ENCODE measurements at regions not wholly inside any gene's neighbourhood (a gene's known extent, or its start where the extent isn't known, plus 50 kb on each side); places are given as distances from the start of the nearest gene placed in this dataset.
"Not testable (repeated sequence)": the region's sequence is repeated elsewhere in the genome, so short reads cannot be mapped to it uniquely, and the experiment has no call there.

GRCh38 chr7:136117539-136117938 lies 140.4 kb upstream of the MTPN start:
- H4K20me1 ChIP-seq (ENCODE audit: insufficient read depth, low read length): no peaks in the 10 kb centered on the region
- H3K9ac ChIP-seq (ENCODE audit: low read length): no peak overlapping the region
- Mint-ChIP-seq H3K27ac (ENCODE audit: unreplicated experiment) (no peak overlapping the region), H3K36me3 (ENCODE audit: low read depth, unreplicated experiment) (no peaks in the 10 kb centered on the region), H3K9me3 (ENCODE audit: unreplicated experiment) (peaks cover 2% of the 10 kb centered on the region), H3K4me3 (ENCODE audit: unreplicated experiment) (no peak overlapping the region), H3K4me1 (ENCODE audit: low read depth, unreplicated experiment) (no peaks in the 10 kb centered on the region), H3K27me3 (ENCODE audit: low read depth, unreplicated experiment) (peaks cover 2% of the 10 kb centered on the region)
- no peak for FAIRE-seq
- H3K27me3 ChIP-seq (ENCODE audit: insufficient read depth, low read length): no peaks in the 10 kb centered on the region
- no peak overlapping the region for H3K4me3 ChIP-seq (ENCODE audit: insufficient read depth, low read depth, low read length)
- no peaks in the 10 kb centered on the region for H3K9me3 ChIP-seq (ENCODE audit: insufficient read depth, low read depth, low read length)
- no peak overlapping the region for H3K27ac ChIP-seq (ENCODE audit: low read depth, low read length)
- no peak for DNase-seq (ENCODE audit: low read depth)
- TF ChIP-seq CTCF (IDR thresholded peaks at IDR 0.05; ENCODE audit: insufficient read depth, low read depth, low read length) (no peak), EZH2 (IDR thresholded peaks at IDR 0.05; ENCODE audit: insufficient read depth, low read length) (no peak)
- H3K4me1 ChIP-seq (ENCODE audit: insufficient read depth, low read length): no peaks in the 10 kb centered on the region
- no peak overlapping the region for H3K4me2 ChIP-seq (ENCODE audit: low read length)
- H3K36me3 ChIP-seq (ENCODE audit: insufficient read depth, low read length): no peaks in the 10 kb centered on the region
- no peaks in the 10 kb centered on the region for H3K79me2 ChIP-seq (ENCODE audit: insufficient read depth, low read length)
- no peak overlapping the region for H2AFZ ChIP-seq (ENCODE audit: low read depth, low read length)

DNA sequence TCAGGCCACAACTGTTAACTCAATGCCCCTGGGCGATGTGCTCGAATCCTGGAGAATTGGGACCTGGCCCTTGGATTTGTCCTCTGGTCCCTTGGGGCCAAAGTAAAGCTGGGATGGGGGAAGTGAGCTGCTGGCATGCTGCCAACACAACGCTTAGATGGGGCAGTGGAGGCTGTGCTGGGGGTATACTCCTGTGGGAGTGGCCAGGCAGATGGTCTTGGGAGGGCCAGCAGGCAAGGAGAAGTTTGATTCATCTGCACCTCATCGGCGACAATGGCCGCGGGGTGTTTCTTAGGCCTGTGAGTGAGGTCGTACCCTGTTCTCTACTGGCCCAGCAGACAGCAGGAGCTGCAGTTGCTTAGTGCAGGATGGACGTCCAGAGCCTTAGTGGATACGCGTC lies 139.0 kb upstream of the MTPN start:
- no peaks in the 10 kb centered on the region for H3K36me3 Mint-ChIP-seq (ENCODE audit: low read depth, unreplicated experiment)
- no peak overlapping the region for H3K4me2 ChIP-seq (ENCODE audit: low read length)
- H3K27ac Mint-ChIP-seq (ENCODE audit: unreplicated experiment): no peak overlapping the region
- H3K9ac ChIP-seq (ENCODE audit: low read length): no peak overlapping the region
- no peak overlapping the region for H2AFZ ChIP-seq (ENCODE audit: low read depth, low read length)
- H3K4me3 Mint-ChIP-seq (ENCODE audit: unreplicated experiment): no peak overlapping the region
- H3K4me3 ChIP-seq (ENCODE audit: insufficient read depth, low read depth, low read length): no peak overlapping the region
- TF ChIP-seq EZH2 (IDR thresholded peaks at IDR 0.05; ENCODE audit: insufficient read depth, low read length) (no peak), CTCF (IDR thresholded peaks at IDR 0.05; ENCODE audit: insufficient read depth, low read depth, low read length) (no peak)
- no peaks in the 10 kb centered on the region for H3K27me3 ChIP-seq (ENCODE audit: insufficient read depth, low read length)
- H3K4me1 ChIP-seq (ENCODE audit: insufficient read depth, low read length): no peaks in the 10 kb centered on the region
- DNase-seq (ENCODE audit: low read depth): no peak
- no peak overlapping the region for H3K27ac ChIP-seq (ENCODE audit: low read depth, low read length)
- H3K36me3 ChIP-seq (ENCODE audit: insufficient read depth, low read length): no peaks in the 10 kb centered on the region
- no peaks in the 10 kb centered on the region for H3K79me2 ChIP-seq (ENCODE audit: insufficient read depth, low read length)
- FAIRE-seq: no peak
- H3K9me3 Mint-ChIP-seq (ENCODE audit: unreplicated experiment): peaks cover 5% of the 10 kb centered on the region
- H3K4me1 Mint-ChIP-seq (ENCODE audit: low read depth, unreplicated experiment): no peaks in the 10 kb centered on the region
- peaks cover 2% of the 10 kb centered on the region for H3K27me3 Mint-ChIP-seq (ENCODE audit: low read depth, unreplicated experiment)
- no peaks in the 10 kb centered on the region for H4K20me1 ChIP-seq (ENCODE audit: insufficient read depth, low read length)
- H3K9me3 ChIP-seq (ENCODE audit: insufficient read depth, low read depth, low read length): no peaks in the 10 kb centered on the region

- Histone ChIP-seq H2AFZ (ENCODE audit: low read depth, low read length) (no peak overlapping the region), H3K4me1 (ENCODE audit: insufficient read depth, low read length) (no peaks in the 10 kb centered on the region), H3K4me2 (ENCODE audit: low read length) (no peak overlapping the region), H3K27me3 (ENCODE audit: insufficient read depth, low read length) (no peaks in the 10 kb centered on the region), H4K20me1 (ENCODE audit: insufficient read depth, low read length) (no peaks in the 10 kb centered on the region), H3K36me3 (ENCODE audit: insufficient read depth, low read length) (no peaks in the 10 kb centered on the region), H3K27ac (ENCODE audit: low read depth, low read length) (no peak overlapping the region), H3K9me3 (ENCODE audit: insufficient read depth, low read depth, low read length) (no peaks in the 10 kb centered on the region), H3K79me2 (ENCODE audit: insufficient read depth, low read length) (no peaks in the 10 kb centered on the region), H3K4me3 (ENCODE audit: insufficient read depth, low read depth, low read length) (no peak overlapping the region), H3K9ac (ENCODE audit: low read length) (no peak overlapping the region)
- DNase-seq (ENCODE audit: low read depth) (peak; percentile 13), FAIRE-seq (no peak)
- peaks cover 7% of the 10 kb centered on the region for H3K9me3 Mint-ChIP-seq (ENCODE audit: unreplicated experiment)
- H3K4me3 Mint-ChIP-seq (ENCODE audit: unreplicated experiment): no peak overlapping the region
- peaks cover 2% of the 10 kb centered on the region for H3K27me3 Mint-ChIP-seq (ENCODE audit: low read depth, unreplicated experiment)
- no peaks in the 10 kb centered on the region for H3K36me3 Mint-ChIP-seq (ENCODE audit: low read depth, unreplicated experiment)
- no peaks in the 10 kb centered on the region for H3K4me1 Mint-ChIP-seq (ENCODE audit: low read depth, unreplicated experiment)
- H3K27ac Mint-ChIP-seq (ENCODE audit: unreplicated experiment): no peak overlapping the region
- TF ChIP-seq EZH2 (IDR thresholded peaks at IDR 0.05; ENCODE audit: insufficient read depth, low read length): no peak
- TF ChIP-seq CTCF (IDR thresholded peaks at IDR 0.05; ENCODE audit: insufficient read depth, low read depth, low read length): peak; percentile 72
Observed at GRCh38 chr7:136114966-136115762, 138.0 kb upstream of the MTPN start.

DNA sequence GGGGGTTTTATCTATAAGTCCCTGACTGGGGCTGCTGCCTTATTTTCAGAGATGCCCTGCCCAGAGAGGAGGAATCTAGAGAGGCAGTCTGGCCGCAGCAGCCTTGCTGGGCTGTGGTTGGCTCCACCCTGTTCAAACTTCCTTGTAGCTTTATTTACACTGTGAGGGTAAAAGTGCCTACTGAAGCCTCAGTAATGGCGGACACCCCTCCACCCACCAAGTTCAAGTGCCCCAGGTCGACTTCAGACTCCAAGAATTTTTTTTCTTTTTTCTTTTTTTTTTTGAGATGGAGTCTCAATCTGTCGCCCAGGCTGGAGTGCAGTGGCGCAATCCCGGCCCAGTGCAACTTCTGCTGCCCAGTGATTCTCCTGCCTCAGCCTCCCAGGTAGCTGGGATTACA lies 137.3 kb upstream of the MTPN start:
- FAIRE-seq; DNase-seq (ENCODE audit: low read depth); H3K4me3 ChIP-seq (ENCODE audit: insufficient read depth, low read depth, low read length); H3K36me3 ChIP-seq (ENCODE audit: insufficient read depth, low read length); H3K4me3 Mint-ChIP-seq (ENCODE audit: unreplicated experiment); H2AFZ ChIP-seq (ENCODE audit: low read depth, low read length); H3K4me1 Mint-ChIP-seq (ENCODE audit: low read depth, unreplicated experiment); H3K27me3 ChIP-seq (ENCODE audit: insufficient read depth, low read length); H3K9me3 Mint-ChIP-seq (ENCODE audit: unreplicated experiment); H4K20me1 ChIP-seq (ENCODE audit: insufficient read depth, low read length); H3K27ac ChIP-seq (ENCODE audit: low read depth, low read length); H3K9ac ChIP-seq (ENCODE audit: low read length); H3K4me2 ChIP-seq (ENCODE audit: low read length); H3K36me3 Mint-ChIP-seq (ENCODE audit: low read depth, unreplicated experiment); H3K27me3 Mint-ChIP-seq (ENCODE audit: low read depth, unreplicated experiment); H3K79me2 ChIP-seq (ENCODE audit: insufficient read depth, low read length); H3K4me1 ChIP-seq (ENCODE audit: insufficient read depth, low read length); H3K9me3 ChIP-seq (ENCODE audit: insufficient read depth, low read depth, low read length); H3K27ac Mint-ChIP-seq (ENCODE audit: unreplicated experiment): not testable (repeated sequence)
